ENCODE measurements at regions not wholly inside any gene's neighbourhood (a gene's known extent, or its start where the extent isn't known, plus 50 kb on each side); places are given as distances from the start of the nearest gene placed in this dataset.

DNA sequence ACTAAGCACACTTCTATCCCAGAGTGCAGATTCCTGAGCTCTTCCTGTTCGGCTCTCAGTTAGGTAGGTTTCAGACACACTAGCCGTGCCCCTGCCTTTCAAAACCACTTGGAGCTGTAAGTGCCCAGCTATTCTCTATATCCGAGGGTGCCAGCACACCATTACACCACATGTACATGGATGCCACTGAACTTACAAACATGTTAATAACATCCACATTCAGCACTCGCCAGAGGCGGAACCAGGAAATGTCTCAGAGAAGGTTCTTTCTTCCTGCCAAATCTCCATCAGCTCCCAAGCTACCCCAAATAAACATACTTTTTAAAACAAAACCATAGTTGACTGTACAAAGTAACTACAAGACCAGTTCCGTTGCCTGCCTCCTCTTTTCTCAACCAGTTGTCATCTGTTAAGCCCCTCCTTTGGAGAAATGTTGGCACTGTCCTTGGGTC is 78.4 kb upstream of the CTTNBP2NL start:
- no peak for TF ChIP-seq POLR2A (IDR thresholded peaks at IDR 0.05)
- TF ChIP-seq CTCF (IDR thresholded peaks at IDR 0.05 in 8 of 11, conservative IDR thresholded peaks at IDR 0.05 in 3 of 11) = no peak
